HG03571 (cell line): ENCODE measurements at regions not wholly inside any gene's neighbourhood (a gene's known extent, or its start where the extent isn't known, plus 50 kb on each side); places are given as distances from the start of the nearest gene placed in this dataset.

Source experiments
- ATAC-seq: cut with Tn5 transposase; IDR thresholded peaks from one replicate; pipeline ENCODE4 v1.9.1; 2021; ENCODE audit not compliant: unreplicated experiment

DNA sequence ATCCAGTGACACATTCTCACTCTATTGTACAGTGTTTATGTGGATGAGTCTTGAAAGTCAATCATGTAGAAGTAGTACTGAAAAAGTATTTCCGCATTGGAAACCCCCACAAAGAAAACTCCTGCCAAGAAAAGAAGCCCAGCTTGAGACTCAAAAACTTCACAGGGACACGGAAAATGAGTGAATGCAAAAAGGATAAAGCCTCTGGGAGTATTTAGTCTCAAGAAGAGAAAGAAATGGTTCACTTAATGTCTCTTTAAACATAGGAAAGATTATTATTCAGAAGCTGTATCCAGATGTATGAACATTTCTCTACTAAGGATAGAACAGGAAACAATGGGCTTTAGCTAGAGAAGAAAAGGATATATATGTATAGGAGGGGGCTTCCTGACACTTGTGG is 304.5 kb downstream of the BARHL2 start:
- no peak for ATAC-seq

DNA sequence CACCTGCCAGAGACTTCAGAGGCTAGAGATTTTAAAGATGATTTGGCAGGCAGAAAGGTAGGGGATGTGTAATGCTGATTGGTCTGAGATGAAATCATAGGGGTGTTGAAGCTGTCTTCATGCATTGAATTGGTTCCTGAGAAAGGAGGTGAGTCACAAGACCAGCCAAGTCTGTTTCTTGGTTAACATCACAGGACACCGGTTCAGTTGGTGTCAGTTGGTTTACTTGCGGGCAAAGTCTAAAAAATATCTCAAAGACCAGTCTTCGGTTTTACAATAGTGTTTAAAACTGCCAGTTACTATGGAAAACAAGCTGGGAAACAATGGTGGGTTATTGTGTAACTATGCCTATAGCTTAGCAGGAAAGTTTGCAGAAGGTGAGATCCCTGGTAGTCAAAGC is 305.9 kb downstream of the BARHL2 start:
- ATAC-seq = no peak

DNA sequence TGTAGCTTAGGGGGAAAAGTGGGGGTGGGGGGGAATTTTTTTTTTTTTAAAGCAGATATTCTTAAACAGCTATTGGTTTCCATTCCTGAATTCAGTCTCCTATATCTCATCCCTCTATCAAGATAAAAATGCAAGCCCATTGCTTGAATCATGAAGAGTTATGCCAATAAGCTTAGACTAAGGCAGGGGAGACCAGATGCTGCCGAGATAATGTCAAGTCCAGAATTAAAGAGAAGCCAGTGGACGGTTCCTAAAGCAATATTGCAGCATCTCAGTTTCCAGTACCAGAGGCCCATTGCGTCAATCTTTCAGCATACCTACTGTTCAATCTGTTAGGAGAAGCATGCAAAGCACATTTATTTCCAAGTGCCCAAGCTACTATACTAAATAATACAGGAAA is 309.4 kb downstream of the BARHL2 start:
- no peak for ATAC-seq

DNA sequence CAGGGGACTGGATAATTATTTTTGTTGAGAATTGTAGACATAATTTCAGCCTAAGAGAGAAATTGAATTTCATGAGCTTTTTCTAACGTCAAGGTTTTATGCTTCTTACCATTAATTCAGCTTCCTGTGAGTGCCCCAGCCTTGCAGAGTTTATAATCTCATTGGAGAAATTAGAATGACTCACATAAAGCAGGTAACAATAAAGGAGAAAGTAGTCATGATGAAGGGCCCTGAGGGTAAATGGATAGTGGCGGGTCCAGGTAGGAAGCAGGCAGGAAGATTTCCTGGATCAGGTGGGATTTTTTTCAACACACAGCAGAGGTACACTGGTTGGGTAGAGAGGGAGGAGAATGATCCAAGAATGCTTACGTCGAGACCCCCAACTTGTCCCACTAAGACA is 311.4 kb downstream of the BARHL2 start:
- ATAC-seq = no peak

DNA sequence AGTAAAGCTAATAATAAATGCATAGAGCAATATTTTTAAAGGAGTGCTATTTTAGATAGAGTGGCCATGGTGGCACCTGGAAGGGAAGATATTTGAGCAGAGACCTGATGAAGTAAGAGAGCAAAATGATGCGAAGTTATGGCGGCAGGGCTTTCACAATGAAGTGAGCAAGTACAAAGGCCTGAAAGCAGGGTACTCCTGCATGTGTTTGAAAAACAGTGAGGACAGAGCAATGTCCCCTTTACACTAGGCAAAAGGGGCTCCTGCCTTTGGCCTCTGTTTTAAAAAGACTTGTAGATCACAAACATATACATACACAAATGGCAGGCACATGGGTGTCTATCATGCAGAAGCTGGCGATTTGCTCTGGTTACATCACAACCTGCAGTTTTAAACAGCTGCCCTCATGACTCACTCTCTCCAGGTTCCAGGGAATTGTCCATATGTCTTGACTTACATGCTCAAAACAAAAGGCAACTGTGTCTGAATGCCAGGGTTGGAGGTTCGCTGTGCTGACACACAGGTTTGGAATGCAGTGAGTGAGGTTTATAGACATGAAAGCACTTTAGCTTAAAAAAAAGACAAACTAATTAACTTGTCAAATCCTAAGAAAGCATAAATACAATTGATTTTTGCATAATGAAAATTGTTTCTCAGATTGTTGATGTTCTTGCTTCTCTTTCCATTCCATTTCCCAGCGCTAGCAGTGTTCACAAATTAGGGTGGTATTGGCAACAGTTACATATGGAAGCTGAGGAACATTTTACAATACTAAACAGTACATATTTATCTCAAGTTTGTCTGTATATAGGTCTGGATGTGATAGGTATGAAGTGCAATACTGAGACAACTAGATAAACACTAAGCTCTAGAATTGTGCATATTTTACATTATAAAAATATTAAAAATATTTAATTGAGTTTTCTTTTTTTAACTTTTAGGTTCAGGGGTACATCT is 313.9 kb downstream of the BARHL2 start:
- no peak for ATAC-seq

DNA sequence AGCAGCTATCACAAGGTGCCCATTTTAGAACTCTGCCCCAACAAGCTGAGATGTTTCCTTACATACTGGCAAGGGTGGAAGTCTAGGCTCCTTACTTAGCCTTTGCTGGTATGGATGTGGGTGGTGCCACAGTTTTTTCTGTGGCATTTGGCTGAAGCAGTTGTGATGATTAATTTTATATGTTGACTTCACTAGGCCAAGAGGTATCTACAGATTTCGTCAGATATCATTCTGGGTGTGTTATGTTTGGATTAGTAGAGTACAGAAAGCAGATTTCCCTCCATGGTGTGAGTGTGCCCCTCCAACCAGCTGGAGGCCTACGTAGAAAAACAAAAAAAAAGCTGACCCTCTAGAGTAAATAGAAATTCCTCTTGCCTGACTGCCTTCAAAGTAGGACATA is 317.0 kb downstream of the BARHL2 start:
- no peak for ATAC-seq

- no peak for ATAC-seq
Observed at GRCh38 chr1:90396917-90397316, 320.2 kb downstream of the BARHL2 start.

DNA sequence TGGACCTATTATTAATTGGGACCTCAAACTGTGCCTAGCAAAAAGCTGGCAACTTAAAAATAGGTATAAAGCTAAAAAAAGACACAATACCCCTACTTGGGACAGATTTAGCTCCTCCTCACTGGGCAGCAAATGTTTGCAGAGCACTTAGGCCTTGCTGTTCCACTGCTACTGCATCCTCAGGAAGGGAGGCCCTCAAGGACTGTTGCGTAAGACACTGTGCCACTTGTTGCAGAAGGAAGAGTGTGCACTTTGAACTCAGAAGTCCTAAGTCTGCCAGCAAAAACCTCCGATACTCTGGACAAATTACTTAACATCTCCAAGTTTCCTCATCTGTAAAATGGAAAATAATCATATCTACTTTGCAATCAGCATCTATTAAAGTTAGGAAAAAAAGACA is 322.9 kb downstream of the BARHL2 start:
- no peak for ATAC-seq

- ATAC-seq = no peak
Observed at GRCh38 chr1:90393025-90393424, 324.1 kb downstream of the BARHL2 start.

DNA sequence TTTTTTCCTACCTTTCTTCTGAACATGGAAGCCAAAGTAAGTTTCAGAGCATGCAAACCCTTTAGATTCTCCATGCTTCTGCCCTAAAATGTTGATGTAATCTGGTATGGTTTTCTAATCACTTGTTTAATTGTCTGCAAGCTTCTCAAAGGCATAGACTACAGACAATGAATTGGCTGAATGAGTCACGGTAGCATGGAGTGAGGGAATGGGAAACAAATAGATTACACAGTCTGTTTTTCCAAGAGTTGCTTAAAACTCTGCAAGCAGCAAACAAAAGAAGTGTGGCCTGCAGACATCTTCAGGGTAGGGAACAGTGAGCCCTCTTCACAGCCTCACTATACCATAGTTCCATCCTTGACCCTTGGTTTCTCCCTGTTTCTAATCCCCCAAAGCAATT is 326.0 kb downstream of the BARHL2 start:
- no peak for ATAC-seq

DNA sequence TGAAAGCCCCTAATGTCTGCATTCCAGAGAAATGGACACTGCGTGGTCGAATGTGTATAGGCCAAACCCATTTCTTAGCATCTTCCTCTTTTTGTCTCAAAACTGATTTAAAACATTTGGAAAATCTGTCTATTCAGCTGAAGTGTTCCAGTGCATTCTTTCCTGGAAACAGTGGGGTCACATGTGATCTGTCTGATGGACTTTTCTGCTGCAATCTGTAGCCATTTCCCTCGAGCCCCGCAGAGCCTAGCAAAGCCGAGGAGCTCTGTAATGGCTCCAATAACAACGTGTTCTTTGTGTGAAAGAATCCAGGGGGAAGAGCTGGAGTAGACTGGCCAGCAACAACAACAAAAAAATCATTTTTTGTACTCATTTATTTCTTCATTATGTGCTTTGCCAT is 329.3 kb downstream of the BARHL2 start:
- no peak for ATAC-seq

GRCh38 chr1:90386899-90387720 is 330.0 kb downstream of the BARHL2 start:
- ATAC-seq = no peak

DNA sequence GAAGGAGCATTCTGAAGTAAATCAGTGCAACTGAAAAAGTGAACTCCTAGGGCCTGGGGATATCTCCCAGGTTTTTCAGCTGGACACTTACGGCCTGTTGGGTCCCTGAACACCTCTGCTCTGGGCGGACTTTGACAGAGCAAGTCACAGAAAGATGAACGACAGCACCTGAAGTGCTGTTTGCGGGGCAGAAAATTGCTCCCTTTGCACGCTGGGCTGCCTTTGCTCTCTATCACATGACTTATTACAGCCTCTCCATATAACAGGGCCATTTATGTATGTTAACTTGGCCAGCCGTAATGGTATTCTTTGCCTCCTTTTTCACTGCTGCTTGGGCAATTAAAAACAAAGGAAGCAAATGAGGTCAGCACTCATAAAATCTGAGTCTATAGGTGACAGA is 332.9 kb downstream of the BARHL2 start:
- ATAC-seq = no peak

- no peak for ATAC-seq
Observed at GRCh38 chr1:90382161-90382560, 334.9 kb downstream of the BARHL2 start.

DNA sequence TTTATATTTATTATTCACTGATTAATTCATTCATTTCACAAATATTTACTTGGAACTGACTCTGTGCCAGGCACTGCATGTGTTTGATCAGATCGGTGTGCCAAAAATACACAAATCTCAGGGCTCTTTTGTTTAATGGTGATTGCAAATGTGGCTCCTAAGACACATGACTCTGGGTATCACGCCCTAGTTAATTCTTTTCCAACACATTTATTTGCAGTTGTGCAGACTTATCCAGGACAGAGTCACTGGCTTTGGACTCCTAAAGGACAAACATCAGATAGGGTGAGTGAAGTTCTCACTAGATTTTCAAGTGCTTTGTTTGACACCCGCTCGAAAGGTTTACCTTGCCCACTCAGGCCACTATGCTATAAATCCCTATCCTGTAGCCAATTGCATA is 335.5 kb downstream of the BARHL2 start:
- ATAC-seq = no peak

- no peak for ATAC-seq
Observed at GRCh38 chr1:90371448-90371813, 345.7 kb downstream of the BARHL2 start.

DNA sequence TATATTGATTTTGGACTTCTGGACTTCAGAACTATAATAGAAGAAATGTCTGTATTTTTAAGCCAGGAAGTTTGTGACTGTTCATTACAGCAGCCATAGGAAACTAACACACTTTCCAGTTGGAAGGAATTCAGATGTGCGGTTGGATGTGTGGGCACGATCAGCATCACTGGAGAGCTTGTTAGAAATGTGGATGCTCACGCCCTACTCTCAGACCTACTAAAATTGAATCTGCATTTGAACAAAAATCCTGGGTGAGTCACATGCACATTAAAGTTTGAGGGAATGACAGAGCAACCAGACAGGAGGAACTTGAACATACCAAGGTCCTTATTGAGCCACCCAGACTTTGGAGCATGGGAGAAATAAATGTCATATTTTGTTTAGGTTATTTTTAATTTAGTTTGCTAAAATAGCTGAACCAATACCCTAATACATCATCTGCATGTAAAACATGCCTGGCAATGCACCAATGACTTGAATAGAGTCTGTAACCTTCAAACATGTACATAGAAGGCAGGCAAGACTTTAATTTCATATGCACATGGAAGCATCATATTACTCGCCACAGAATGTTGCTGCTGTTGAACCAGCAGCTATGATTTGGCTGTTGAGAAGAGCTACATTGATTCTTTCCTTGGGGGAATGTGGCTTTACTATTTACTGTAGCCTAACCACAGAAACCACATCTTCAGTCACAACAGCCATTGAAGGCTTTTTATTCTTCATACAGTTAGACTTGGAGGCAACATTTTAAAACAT is 346.2 kb downstream of the BARHL2 start:
- ATAC-seq = no peak

- ATAC-seq = no peak
Observed at GRCh38 chr1:90362163-90362562, 354.9 kb downstream of the BARHL2 start.

DNA sequence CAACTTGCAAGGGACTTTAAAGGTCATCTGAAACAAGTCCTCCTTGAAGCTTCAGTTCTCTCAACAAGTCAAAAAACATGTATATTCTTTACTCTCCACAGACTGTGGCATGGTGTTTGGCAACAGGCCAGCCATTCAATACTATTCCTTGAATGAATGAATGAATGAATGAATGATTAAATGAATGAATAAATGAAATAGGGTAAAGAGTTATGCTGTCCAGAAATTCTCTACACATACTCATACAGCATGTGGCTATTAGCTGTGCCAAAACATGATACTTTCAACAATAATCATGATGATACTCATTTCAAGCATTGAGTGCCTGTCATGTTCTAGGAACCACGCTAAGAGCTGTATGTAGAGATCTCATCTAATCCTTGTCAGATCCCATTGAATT is 356.1 kb downstream of the BARHL2 start:
- no peak for ATAC-seq

- no peak for ATAC-seq
Observed at GRCh38 chr1:90359994-90360393, 357.1 kb downstream of the BARHL2 start.

- no peak for ATAC-seq
Observed at GRCh38 chr1:90358448-90358847, 358.7 kb downstream of the BARHL2 start.
